Skeletal muscle cell (primary cell): ENCODE measurements at regions not wholly inside any gene's neighbourhood (a gene's known extent, or its start where the extent isn't known, plus 50 kb on each side); places are given as distances from the start of the nearest gene placed in this dataset.

Source experiments
- DNase-seq: peaks from one replicate; pipeline ENCODE4 v3.0.0-alpha.2; 2010; ENCODE audit warnings: low read depth
- H3K4me3 ChIP-seq: 2 replicates; pipeline ENCODE4 v1.5.1; 2011; ENCODE audit warnings: low read depth, mild to moderate bottlenecking, control low read depth, low read length, moderate library complexity

DNA sequence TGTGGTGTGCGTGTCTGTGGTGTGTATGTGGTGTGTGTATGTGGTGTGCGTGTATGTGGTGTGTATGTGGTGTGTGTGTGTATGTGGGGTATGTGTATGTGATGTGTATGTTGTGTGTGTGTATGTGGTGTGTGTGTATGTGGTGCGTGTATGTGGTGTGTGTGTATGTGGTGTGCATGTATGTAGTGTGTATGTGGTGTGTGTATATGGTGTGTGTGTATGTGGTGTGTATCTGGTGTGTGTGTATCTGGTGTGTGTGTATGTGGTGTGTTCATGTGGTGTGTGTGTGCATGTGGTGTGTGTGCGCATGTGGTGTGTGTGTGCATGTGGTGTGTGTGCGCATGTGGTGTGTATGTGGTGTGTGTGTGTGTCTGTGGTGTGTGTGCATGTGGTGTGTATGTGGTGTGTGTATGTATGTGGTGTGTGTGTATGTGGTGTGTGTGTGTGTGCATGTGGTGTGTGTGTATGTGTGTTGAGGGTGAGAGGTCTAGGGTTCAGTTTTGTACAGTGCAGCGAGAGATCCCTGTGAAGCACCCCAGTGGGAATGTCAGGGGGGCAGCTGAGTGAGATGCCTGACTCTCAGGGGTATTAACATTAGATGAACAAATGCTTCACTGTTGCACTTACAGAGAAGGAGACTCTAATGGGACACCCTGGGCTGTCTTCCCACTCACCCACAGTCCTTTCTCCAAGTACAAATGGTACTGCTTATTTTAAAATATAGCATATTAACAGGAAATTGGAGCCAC is 61.3 kb upstream of the MEDAG start:
- DNase-seq, result no peak

DNA sequence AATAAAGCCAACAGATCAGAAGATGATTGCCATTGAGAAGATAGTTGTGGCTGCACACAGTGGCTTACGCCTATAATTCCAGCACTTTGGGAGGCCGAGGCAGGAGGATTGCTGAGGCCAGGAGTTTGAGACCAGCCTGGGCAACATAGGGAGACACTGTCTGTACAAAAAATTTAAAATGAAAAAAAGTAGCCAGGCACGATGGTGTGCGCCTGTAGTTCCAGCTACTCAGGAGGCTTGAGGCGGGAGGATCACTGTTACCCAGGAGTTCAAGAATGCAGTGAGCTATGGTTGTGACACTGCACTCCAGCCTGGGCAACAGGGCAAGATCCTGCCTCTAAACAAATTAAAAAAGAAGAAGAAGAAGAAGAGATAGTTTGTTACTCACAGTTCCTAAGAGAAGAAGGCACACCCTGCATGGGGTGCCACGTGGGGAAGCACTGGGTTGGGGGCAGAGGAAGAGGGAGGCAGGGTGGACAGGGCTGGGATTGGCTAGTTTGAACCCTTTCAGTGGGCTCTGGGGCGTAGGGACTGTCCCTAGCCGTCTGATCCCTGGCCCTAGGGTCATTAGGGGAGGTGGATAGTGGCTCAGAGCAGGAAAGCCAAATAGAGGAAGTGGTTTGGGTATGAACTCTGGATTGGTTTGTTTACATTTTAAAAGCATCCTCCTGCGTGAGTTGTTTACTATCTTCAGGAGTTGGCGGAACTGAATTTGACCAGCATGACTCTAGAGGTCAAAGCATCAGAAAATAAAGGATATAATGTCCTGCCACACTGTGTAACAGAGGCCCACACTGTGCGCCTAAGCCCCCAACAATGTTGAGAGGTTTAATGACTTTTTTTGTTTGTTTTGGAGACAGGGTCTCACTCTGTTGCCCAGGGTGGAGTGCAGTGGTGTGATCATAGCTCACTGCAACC is 60.5 kb upstream of the MEDAG start:
- no peak overlapping the region for H3K4me3 ChIP-seq

More for the DNA sequence above, 61.3 kb upstream of the MEDAG start:
- no peak overlapping the region for H3K4me3 ChIP-seq

DNA sequence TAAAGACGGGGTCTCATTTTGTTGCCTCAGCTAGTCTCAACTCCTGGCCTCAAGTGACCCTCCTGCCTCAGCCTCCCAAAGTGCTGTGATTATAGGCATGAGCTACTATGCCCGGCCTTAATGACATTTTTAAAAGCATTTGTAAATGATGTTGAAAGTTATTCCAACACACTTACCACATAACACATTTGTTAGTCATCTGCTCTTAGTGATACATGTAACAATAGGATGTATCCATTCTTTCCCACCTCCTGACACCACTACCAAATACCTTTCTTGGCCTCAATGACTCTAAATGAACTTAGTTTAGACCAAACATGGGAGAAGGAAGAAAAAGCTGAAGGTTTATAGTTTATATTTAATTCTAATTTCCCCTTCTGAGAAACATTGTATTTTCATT is 59.8 kb upstream of the MEDAG start:
- no peak overlapping the region for H3K4me3 ChIP-seq
- peak; percentile 63 for DNase-seq

More for the DNA sequence above, 60.5 kb upstream of the MEDAG start:
- DNase-seq, result no peak

DNA sequence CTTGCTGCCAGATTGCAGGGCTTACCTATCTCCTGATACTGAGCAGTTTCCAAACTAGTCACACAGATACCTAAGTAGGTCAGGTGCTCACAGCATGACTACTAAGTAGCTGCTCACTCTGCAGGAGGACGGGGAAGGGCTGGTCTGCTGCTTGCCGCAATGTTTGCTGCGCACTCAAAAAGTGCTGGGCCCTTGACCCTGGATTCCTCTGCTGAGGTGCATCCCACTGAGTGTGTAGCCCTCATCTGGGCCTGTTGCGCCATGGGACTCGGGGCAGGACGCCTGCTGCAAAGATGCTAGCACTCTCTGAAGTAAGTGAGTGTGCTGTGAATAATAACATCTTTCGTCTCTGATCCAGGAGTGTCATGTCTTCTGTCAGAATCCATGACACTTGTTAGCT is 59.2 kb upstream of the MEDAG start:
- DNase-seq, result no peak
- H3K4me3 ChIP-seq, result no peak overlapping the region

DNA sequence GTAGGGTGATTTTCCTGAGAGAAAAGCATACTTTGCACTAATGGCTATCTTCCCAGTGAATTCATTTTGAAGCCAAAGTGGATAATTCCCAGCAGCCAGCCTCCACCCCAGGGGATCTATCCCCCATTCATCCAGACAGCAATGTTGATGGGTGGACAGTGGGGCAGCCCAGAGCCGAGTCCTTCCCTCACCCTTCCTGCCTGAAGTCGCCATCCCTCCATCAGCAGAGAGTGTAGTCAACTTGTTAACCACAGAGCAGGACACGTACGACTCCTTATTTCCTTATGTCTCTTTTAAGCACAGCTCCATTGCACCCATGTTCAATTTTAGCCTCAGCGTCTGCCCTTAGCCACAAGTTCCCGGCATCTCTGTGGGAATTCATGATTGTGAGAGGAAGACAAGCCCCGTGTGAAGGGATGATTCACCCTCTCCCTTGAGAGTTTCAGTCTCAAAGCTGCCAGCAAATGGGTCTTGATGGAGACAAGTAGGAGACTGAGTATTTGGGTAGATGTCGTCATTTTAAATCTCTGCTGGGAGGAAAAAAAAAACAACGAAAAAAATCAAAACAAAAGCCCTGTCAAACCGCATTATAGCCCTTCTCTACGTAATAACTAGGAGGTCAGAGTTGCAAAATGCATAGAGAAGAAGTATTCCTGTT is 58.3 kb upstream of the MEDAG start:
- peak; percentile 100 for DNase-seq
- H3K4me3 ChIP-seq, result no peak overlapping the region

DNA sequence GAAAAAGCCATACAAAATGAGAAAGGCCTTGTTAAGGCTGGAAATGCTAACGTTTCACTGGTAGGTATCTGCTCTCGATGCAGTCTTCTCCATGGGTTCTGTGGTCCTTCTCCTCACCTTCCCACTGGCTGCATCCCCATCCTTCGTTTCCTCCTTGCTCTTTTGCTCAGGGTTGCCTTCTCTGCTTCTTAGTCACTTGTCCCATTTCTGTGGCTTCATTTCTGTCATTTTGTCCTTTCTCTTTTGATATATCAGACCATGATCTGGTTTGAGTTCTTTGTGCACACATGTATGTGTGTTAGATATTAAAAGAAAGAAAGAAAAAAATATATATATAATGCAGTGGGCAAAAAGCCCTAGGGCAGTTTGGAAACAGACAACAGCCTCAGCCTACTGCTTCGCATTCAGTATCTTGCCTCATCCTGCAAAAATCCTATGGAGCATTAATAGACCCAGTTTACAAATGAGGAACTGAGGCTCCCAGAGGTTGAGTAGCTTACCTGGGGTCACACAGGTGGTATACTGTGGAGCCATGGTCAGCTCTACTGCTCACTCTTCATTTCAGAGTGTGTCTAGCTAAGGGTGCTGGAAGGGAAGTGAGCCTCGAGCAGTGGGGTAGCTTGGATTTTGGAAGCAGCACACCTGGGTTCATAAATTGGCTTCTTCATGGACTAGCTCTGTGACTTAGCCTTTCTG is 57.6 kb upstream of the MEDAG start:
- no peak overlapping the region for H3K4me3 ChIP-seq
- no peak for DNase-seq

DNA sequence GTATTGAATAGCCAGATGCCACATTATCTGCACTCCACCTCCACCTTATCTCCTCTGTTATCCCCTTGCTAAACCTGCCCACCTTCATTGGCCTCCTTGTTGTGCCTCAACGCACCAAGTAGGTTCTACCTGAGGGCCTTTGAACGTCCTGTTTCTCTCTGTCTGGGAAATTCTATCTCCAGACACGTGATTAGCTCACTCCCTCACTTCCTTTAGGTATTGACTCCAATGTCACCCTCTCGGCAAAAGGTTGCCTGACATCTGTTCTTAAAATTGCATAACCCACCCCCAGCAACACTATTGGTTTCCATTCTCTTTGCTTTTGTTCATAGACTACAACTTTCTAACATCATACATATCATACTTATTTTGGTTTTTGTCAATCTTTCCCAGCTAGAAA is 56.5 kb upstream of the MEDAG start:
- no peak overlapping the region for H3K4me3 ChIP-seq
- DNase-seq, result no peak

DNA sequence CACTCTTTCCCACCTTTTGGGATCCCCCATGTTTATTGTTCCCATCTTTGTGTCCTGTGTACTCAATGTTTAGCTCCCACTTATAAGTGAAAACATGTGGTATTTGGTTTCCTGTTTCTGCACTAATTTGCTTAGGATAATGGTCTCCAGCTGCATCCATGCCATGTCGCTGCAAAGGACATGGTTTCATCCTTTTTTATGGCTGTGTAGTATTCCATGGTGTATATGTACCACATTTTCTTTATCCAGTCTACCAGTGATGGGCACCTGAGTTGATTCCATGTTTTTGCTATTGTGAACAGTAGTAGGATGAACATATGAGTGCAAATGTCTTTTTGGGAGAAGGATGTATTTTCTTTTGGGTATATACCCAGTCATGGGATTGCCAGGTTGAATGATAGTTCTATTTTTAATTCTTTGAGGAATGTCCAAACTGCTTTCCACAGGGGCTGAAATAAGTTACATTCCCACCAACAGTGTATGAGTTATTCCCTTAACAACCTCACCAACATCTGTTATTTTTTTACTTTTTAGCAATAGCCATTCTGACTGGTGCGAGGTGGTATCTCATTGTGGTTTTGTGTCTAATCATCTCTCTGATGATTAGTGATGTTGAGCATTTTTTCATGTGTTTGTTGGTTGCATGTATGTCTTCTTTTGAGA is 55.7 kb upstream of the MEDAG start:
- DNase-seq, result no peak
- H3K4me3 ChIP-seq, result no peak overlapping the region

DNA sequence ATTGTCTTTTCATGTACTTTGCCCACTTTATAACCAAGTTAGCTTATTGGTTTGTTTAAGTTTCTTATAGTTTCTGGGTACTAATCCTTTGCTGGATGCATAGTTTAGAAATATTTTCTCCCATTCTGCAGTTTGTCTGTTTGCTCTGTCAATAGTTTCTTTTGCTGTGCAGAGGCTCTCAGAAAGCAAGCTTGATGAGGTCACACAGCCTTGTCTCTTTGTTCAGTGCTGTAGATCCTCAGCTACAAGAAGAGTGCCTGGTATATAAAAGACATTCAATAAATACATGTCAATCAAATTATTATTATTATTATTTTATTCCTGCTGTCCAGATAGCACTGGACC is 55.2 kb upstream of the MEDAG start:
- H3K4me3 ChIP-seq, result no peak overlapping the region
- DNase-seq, result no peak

DNA sequence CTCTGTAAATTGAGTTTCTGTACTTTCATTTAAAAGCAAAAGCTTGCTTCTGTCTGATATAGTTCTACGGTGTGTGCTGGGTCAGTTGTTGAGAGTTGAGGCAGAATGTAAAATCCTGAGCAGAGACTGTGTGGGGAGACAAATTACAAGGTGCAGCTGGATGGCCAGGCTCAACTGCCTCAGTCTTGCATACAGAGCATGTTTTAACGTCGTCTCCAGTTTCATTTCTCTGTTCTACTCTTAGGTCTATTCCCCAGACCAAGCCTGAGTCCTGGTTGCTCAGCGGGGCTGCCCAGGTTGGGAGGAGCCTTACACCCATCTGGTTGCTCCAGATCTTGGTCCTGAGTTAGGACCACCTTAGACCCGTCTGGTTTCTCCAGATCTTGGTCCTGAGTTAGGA is 54.4 kb upstream of the MEDAG start:
- H3K4me3 ChIP-seq, result no peak overlapping the region
- DNase-seq, result no peak

DNA sequence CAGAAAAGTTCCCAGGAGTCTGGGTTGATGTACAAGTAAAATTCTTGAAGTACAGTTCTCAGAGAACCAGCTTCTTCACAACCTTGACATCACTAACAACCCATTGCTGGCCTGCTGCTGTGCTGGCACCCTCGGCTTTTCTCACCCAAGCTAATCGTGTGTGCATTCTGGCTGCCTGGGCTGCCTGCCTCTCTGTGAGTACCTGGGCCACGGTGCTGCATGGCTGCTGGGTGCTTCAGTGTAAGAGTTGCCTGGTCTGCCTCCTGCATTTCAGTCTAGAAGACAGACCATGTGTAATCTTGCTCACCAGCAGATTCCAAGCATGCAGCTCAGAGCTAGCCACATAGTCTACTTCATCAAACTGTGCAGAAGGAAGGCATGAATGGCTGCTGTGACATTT is 50.5 kb upstream of the MEDAG start:
- H3K4me3 ChIP-seq, result no peak overlapping the region
- no peak for DNase-seq

DNA sequence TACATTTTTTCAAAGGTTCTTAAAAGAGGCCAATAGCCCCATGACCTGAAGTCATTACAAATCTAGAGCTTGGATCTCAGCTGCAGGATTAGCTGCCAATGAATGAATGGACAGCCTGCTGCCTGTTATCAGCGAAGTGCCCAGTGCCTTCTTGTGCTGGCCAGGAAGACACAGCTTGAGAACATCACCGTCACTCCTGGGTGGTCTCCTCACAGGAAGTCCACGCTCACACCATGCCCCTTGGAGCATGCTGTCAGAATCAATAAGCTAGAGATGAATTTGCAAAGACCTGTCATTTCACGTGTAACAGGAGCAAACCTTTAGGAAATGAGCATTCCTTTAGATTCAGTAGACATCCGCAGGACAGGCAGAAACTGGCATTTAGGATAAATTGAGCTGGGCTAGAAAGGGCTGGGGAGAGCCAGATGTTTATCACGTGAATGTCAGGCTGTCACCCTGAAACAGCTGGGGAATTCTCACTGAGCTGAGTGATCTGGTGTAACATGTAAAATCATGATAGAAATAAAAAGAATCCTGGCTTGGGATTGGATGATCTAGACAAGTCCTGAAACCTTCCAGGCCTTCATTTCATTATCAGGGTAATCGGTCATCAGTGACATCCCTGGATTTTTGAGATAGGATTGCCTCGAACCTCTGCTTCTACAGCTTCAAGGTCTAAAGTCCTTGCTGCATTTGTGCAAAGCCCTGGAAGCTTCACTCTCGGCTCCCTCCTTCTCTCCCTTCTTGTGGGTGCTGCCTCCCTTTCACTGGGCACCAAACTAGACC is 49.9 kb upstream of the MEDAG start:
- DNase-seq, result no peak

More for the DNA sequence above, 49.9 kb upstream of the MEDAG start:
- no peak overlapping the region for H3K4me3 ChIP-seq
